ENCODE measurements at regions not wholly inside any gene's neighbourhood (a gene's known extent, or its start where the extent isn't known, plus 50 kb on each side); places are given as distances from the start of the nearest gene placed in this dataset.

DNA sequence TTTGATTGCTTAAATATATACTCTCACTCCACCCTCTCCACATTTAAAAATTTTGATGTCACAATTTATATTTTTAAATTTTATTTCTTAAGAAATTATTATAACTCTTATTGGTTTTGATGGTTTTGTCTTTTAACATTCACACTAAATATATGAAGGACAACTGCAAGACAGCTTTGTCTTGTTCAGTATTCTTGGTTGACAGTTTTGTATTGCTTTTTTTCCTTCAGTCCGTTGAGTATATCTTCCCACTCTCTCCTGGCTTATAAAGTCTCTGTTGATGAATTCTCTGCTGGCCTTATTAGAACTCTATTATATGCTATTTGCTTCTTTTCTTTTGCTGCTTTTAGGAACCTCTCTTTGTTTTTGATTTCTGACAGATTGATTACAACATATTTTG, 392.2 kb downstream of the C6orf118 start:
- no peak overlapping the region for H3K9ac ChIP-seq (ENCODE audit: low read depth, low read length)
- H3K27me3 ChIP-seq (ENCODE audit: control insufficient read depth, insufficient read depth, low read length), result no peaks in the 10 kb centered on the region
- H3K4me1 ChIP-seq (ENCODE audit: control insufficient read depth, insufficient read depth, low read length), result no peaks in the 10 kb centered on the region
- no peak overlapping the region for H3K4me3 ChIP-seq (ENCODE audit: low read depth, low read length)
- no peaks in the 10 kb centered on the region; the same call in 1 of the 2 replicates for H3K9me3 ChIP-seq (ENCODE audit: control insufficient read depth, insufficient read depth, low read length)
- H3K27ac ChIP-seq (ENCODE audit: low read depth, low read length), result no peak overlapping the region
- H3K36me3 ChIP-seq (ENCODE audit: control insufficient read depth, insufficient read depth, low read length), result no peaks in the 10 kb centered on the region

DNA sequence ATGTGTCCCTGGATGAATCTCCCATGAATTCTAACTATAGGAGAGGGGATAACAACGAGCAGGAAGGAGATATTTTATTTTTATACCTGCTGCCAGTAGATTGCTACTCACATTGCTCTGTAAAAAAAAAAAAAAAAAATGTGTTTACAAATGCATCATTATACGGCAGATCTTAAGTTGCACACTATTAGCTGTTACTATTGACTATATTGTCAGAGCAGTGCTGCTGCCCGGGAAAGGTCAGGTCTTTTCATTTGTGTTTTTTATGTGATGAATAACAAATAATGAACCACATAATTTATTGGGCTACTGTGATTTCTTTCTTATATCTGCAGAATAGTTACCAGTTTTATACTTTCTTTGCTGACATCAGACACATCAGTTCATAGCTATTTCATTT, 393.3 kb downstream of the C6orf118 start:
- Histone ChIP-seq H3K4me3 (ENCODE audit: low read depth, low read length) (no peak overlapping the region), H3K27ac (ENCODE audit: low read depth, low read length) (no peak overlapping the region), H3K27me3 (ENCODE audit: control insufficient read depth, insufficient read depth, low read length) (no peaks in the 10 kb centered on the region), H3K9ac (ENCODE audit: low read depth, low read length) (no peak overlapping the region), H3K9me3 (ENCODE audit: control insufficient read depth, insufficient read depth, low read length) (no peaks in the 10 kb centered on the region; the same call in 1 of the 2 replicates), H3K4me1 (ENCODE audit: control insufficient read depth, insufficient read depth, low read length) (peaks cover 10% of the 10 kb centered on the region), H3K36me3 (ENCODE audit: control insufficient read depth, insufficient read depth, low read length) (no peaks in the 10 kb centered on the region)

DNA sequence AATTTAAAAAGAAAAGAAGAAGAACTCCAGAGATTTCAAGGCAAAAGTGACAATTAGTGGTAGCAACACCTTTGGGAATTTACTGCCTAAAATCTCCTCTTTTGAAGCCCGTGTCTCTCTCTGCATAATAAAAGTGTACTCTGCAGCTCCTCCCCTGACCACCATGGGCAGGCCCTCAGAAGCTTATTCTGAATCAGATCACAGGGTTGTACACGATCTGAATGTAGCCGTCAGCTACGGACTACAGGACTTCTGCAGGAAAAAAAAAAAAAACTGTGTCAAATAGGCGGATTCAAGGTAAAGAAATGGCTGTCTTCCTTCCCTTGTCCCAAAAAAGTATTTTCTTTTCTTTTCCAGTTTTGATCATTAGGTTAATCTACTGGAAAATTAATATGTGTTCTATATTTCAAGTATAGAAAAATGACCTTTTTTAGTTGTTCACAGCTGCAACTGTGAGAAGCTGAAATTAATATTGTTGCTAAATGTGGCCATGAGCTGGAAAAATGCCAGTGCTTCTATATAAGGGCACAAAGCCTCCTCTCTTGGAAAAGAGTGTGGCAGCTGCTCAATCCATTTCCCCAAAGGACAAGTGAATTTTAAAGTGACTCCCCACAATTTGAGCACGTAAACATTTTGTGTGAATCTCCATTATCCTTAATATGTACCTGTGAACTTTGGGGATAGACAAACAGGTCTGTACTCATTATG, 397.4 kb downstream of the C6orf118 start:
- no peaks in the 10 kb centered on the region for H3K27me3 ChIP-seq (ENCODE audit: control insufficient read depth, insufficient read depth, low read length)
- H3K4me3 ChIP-seq (ENCODE audit: low read depth, low read length), result no peak overlapping the region
- peaks cover 16% of the 10 kb centered on the region for H3K4me1 ChIP-seq (ENCODE audit: control insufficient read depth, insufficient read depth, low read length)
- no peaks in the 10 kb centered on the region for H3K36me3 ChIP-seq (ENCODE audit: control insufficient read depth, insufficient read depth, low read length)
- no peak overlapping the region for H3K9ac ChIP-seq (ENCODE audit: low read depth, low read length)
- no peak overlapping the region for H3K27ac ChIP-seq (ENCODE audit: low read depth, low read length)
- no peaks in the 10 kb centered on the region for H3K9me3 ChIP-seq (ENCODE audit: control insufficient read depth, insufficient read depth, low read length)

DNA sequence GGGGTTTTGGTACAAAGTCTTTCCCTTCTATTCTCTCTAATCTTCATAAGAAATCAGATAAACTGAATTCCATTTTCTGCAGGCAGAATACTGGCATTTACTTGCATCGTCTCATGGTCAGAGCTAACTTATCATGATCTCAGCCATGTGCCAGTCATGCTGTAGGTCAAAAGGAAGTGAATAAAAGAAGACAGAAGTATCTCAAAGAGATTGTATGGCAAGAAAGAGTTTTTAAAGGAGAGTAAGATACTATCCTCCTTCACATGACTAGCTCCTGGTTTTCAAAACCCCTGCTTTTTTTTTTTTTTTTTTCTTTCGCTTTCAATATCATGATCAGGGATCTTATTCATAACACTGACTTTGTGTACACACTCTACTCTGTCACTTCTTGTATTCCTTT, 398.3 kb downstream of the C6orf118 start:
- no peak overlapping the region for H3K4me3 ChIP-seq (ENCODE audit: low read depth, low read length)

DNA sequence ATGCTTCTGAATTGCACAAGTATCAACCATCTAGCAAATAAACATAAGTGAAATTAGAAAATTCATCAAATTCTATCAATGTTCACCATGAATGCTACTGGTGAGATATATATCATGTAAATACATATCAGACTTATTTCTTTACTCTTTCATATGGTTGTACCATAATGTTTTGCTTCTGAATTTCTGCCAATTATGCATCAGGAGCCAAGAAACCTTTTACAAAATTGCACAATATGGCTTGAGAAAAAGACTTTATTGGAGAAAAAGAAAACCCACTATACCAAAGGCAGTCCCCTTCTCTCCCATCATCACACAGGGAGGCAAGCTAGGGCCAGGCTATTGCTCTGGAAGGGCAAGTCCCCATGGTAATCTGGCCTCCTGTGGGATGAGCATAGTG, 402.6 kb downstream of the C6orf118 start:
- Histone ChIP-seq H3K27me3 (ENCODE audit: control insufficient read depth, insufficient read depth, low read length) (no peaks in the 10 kb centered on the region), H3K4me1 (ENCODE audit: control insufficient read depth, insufficient read depth, low read length) (peaks cover 12% of the 10 kb centered on the region; the same call in 1 of the 2 replicates), H3K9ac (ENCODE audit: low read depth, low read length) (no peak overlapping the region), H3K36me3 (ENCODE audit: control insufficient read depth, insufficient read depth, low read length) (no peaks in the 10 kb centered on the region), H3K4me3 (ENCODE audit: low read depth, low read length) (no peak overlapping the region), H3K27ac (ENCODE audit: low read depth, low read length) (no peak overlapping the region), H3K9me3 (ENCODE audit: control insufficient read depth, insufficient read depth, low read length) (no peaks in the 10 kb centered on the region)

More for the DNA sequence above, 398.3 kb downstream of the C6orf118 start:
- Histone ChIP-seq H3K27ac (ENCODE audit: low read depth, low read length) (no peak overlapping the region), H3K36me3 (ENCODE audit: control insufficient read depth, insufficient read depth, low read length) (no peaks in the 10 kb centered on the region), H3K27me3 (ENCODE audit: control insufficient read depth, insufficient read depth, low read length) (no peaks in the 10 kb centered on the region), H3K9me3 (ENCODE audit: control insufficient read depth, insufficient read depth, low read length) (no peaks in the 10 kb centered on the region), H3K4me1 (ENCODE audit: control insufficient read depth, insufficient read depth, low read length) (peaks cover 16% of the 10 kb centered on the region), H3K9ac (ENCODE audit: low read depth, low read length) (no peak overlapping the region)

DNA sequence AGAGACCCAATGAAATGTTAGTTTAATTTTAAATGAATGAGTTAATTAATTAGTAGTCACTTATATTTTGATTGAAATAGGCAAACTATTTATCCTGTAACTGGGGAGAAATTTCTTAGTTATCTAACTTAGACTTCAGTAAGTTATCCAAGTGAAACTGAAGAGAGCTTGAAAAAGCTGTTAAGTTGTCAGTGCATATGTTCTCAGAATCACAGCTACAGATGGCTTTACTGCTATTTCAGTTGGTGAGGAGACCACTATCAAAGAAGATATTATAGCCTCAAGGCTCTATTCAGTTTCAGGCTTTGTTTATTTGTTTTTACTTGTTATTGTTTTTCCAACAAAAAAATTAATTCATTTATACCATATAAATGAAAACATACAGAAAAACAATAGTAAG, 404.1 kb downstream of the C6orf118 start:
- H3K4me3 ChIP-seq (ENCODE audit: low read depth, low read length), result no peak overlapping the region
- no peak overlapping the region for H3K27ac ChIP-seq (ENCODE audit: low read depth, low read length)
- no peaks in the 10 kb centered on the region for H3K4me1 ChIP-seq (ENCODE audit: control insufficient read depth, insufficient read depth, low read length)

DNA sequence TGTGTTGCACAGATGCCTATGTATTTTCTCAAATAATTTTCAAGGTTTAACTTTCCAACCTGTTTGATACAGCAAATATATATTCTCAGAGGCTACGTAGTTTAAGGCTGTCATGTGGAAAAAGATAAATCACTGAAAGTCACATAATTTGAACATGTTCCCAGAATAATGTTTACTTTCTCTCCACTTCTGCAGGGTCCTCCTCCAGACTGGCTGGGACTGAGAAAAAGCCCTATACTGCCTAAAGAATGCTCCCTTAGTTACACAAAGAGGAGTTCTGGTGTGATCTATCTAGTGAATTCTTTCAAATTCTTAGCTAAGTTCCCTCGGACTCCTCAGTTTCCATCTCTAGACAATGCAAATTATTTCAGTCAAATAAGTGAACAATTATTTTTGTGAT, 411.0 kb downstream of the C6orf118 start:
- Histone ChIP-seq H3K27ac (ENCODE audit: low read depth, low read length) (no peak overlapping the region), H3K9me3 (ENCODE audit: control insufficient read depth, insufficient read depth, low read length) (no peaks in the 10 kb centered on the region), H3K4me3 (ENCODE audit: low read depth, low read length) (no peak overlapping the region), H3K27me3 (ENCODE audit: control insufficient read depth, insufficient read depth, low read length) (no peaks in the 10 kb centered on the region), H3K4me1 (ENCODE audit: control insufficient read depth, insufficient read depth, low read length) (no peaks in the 10 kb centered on the region), H3K36me3 (ENCODE audit: control insufficient read depth, insufficient read depth, low read length) (no peaks in the 10 kb centered on the region), H3K9ac (ENCODE audit: low read depth, low read length) (no peak overlapping the region)

More for the DNA sequence above, 404.1 kb downstream of the C6orf118 start:
- H3K36me3 ChIP-seq (ENCODE audit: control insufficient read depth, insufficient read depth, low read length), result no peaks in the 10 kb centered on the region
- no peaks in the 10 kb centered on the region for H3K27me3 ChIP-seq (ENCODE audit: control insufficient read depth, insufficient read depth, low read length)
- H3K9ac ChIP-seq (ENCODE audit: low read depth, low read length), result no peak overlapping the region
- no peaks in the 10 kb centered on the region for H3K9me3 ChIP-seq (ENCODE audit: control insufficient read depth, insufficient read depth, low read length)

DNA sequence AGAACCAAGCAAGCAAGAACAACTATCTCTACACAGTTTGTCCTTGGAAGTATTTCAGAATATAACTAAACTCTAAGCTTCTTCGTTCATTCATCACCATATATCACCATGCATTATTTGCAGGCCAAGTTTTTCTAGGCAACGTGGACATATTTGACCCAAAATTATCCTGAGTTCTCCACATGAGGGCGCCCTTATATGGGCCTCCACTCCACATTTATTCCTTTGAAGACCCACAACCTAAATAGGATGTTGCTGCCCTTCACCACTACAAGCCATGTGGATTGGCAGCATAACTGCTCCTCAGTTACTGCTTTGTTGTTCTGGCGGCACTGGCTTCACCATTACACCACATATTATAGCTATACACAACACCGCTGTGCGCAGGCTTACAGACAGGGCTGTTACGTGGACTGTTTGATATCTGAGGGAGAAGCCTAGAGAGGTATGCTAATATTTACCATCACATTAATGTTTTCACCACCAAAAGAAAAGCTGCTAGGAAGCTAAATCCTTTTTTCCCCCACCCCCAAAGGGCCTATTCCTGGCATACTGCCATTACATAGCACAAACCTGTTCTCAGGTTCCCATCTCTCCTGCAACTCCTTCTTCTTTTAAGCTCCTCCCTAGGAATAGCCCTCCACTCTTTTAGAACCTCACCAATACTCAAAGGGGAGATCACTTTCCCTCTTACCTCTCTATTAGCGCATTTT, 411.7 kb downstream of the C6orf118 start:
- no peaks in the 10 kb centered on the region for H3K36me3 ChIP-seq (ENCODE audit: control insufficient read depth, insufficient read depth, low read length)
- no peak overlapping the region for H3K9ac ChIP-seq (ENCODE audit: low read depth, low read length)
- no peaks in the 10 kb centered on the region for H3K4me1 ChIP-seq (ENCODE audit: control insufficient read depth, insufficient read depth, low read length)
- H3K27me3 ChIP-seq (ENCODE audit: control insufficient read depth, insufficient read depth, low read length), result no peaks in the 10 kb centered on the region
- no peak overlapping the region for H3K4me3 ChIP-seq (ENCODE audit: low read depth, low read length)
- no peak overlapping the region for H3K27ac ChIP-seq (ENCODE audit: low read depth, low read length)
- H3K9me3 ChIP-seq (ENCODE audit: control insufficient read depth, insufficient read depth, low read length), result no peaks in the 10 kb centered on the region

DNA sequence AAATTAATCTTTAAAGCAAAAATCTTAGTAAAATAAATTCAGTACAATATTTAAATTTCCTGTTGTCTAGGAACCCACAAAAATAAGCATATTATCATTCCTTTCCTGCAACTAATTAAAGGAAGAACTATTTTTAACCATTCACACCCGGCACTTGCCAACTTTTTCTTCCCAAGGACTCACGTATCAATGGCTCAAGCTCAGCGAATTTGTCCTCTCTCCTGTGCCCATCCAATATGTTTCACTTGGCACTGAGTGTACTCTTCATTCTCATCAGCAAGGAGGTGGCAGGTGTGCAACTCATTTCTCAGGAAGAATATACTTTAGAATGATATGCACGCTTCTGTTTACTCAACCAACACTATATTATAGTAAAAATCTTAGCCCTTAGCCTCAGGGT, 419.4 kb downstream of the C6orf118 start:
- Histone ChIP-seq H3K9me3 (ENCODE audit: control insufficient read depth, insufficient read depth, low read length) (no peaks in the 10 kb centered on the region), H3K9ac (ENCODE audit: low read depth, low read length) (no peak overlapping the region), H3K4me3 (ENCODE audit: low read depth, low read length) (no peak overlapping the region), H3K27me3 (ENCODE audit: control insufficient read depth, insufficient read depth, low read length) (no peaks in the 10 kb centered on the region), H3K36me3 (ENCODE audit: control insufficient read depth, insufficient read depth, low read length) (no peaks in the 10 kb centered on the region), H3K27ac (ENCODE audit: low read depth, low read length) (no peak overlapping the region), H3K4me1 (ENCODE audit: control insufficient read depth, insufficient read depth, low read length) (no peaks in the 10 kb centered on the region)

DNA sequence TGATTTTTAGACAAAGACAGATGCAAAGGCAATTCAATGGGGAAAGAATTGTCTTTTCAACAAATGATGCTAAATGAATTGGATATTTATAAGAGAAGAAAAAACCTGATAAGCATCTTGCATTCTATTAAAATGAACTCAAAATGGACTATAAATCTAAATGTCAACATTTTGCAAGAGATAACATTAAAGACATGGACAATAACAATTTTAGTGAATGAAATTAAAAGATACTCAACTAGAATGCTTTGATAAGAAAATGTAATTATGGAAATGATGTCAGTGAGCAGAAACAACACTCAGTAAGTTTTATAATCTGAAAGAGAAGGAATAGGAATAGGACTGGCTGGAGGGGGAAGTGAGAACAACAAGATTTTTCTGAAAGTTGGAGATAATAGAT, 421.7 kb downstream of the C6orf118 start:
- H3K27me3 ChIP-seq (ENCODE audit: control insufficient read depth, insufficient read depth, low read length), result no peaks in the 10 kb centered on the region
- no peak overlapping the region for H3K9ac ChIP-seq (ENCODE audit: low read depth, low read length)
- H3K36me3 ChIP-seq (ENCODE audit: control insufficient read depth, insufficient read depth, low read length), result no peaks in the 10 kb centered on the region
- H3K4me3 ChIP-seq (ENCODE audit: low read depth, low read length), result no peak overlapping the region
- no peaks in the 10 kb centered on the region for H3K9me3 ChIP-seq (ENCODE audit: control insufficient read depth, insufficient read depth, low read length)
- H3K4me1 ChIP-seq (ENCODE audit: control insufficient read depth, insufficient read depth, low read length), result peaks cover 3% of the 10 kb centered on the region; the same call in 1 of the 2 replicates
- no peak overlapping the region for H3K27ac ChIP-seq (ENCODE audit: low read depth, low read length)

DNA sequence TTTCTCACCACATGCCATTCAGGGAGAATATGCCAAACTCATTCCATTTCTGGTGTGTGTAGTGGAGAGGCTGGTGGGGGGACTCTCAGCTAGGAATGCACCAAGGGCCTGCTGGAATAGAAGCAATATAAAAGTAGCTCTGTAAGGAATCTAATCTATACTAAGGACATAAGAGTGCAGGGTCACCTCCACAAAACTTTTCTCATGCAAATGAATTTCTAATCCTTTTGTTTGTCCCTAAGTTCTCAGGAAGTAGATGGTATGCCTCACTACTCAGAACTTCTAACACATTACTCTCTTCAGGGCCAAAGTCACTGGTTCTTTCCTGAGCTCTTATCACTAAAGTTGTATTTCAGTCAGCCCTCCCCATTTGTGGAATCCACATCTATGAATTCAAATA, 427.2 kb downstream of the C6orf118 start:
- Histone ChIP-seq H3K36me3 (ENCODE audit: control insufficient read depth, insufficient read depth, low read length) (no peaks in the 10 kb centered on the region), H3K27me3 (ENCODE audit: control insufficient read depth, insufficient read depth, low read length) (no peaks in the 10 kb centered on the region), H3K27ac (ENCODE audit: low read depth, low read length) (peak overlapping the region; percentile 50), H3K9me3 (ENCODE audit: control insufficient read depth, insufficient read depth, low read length) (no peaks in the 10 kb centered on the region), H3K4me1 (ENCODE audit: control insufficient read depth, insufficient read depth, low read length) (peaks cover 12% of the 10 kb centered on the region; the same call in 1 of the 2 replicates), H3K4me3 (ENCODE audit: low read depth, low read length) (no peak overlapping the region), H3K9ac (ENCODE audit: low read depth, low read length) (no peak overlapping the region)

Measured in HUES48 (cell line).